HCT116 (cell line): ENCODE measurements at regions not wholly inside any gene's neighbourhood (a gene's known extent, or its start where the extent isn't known, plus 50 kb on each side); places are given as distances from the start of the nearest gene placed in this dataset.

Experiments
- ATAC-seq: fragments of 200-7000 bp; cut with Tn5 transposase; 2 replicates; pipeline ENCODE4 v1.9.1; 2020; ENCODE audit warnings: mild to moderate bottlenecking, moderate library complexity
- BruUV-seq: library from RNA; stranded (reverse); fragments of 400-500 nt; replicated peaks from 2 replicates; lab custom pipeline; 2021; lab: Mats Ljungman, UMichigan
- CTCF ChIA-PET: fragments of 300-600 bp; sonication (Branson Sonifier 250); formaldehyde crosslinking; loops from one replicate; lab custom pipeline; 2021; ENCODE audit warnings: antibody characterized with exemption; lab: Charles Lee
- POLR2A ChIA-PET: fragments of 300-600, 350-600 bp; sonication (Branson Sonifier 250); formaldehyde crosslinking; loops from one replicate; lab custom pipeline; 2021; ENCODE audit warnings: antibody characterized with exemption; lab: Charles Lee
- RAD21 ChIA-PET, 2 experiments: fragments of 300-600 bp; sonication (Branson Sonifier 250); formaldehyde crosslinking; loops; one replicate each; lab custom pipeline; 2023; ENCODE audit warnings: low total read pairs in 2 of 2; ENCODE audit not compliant: uncharacterized antibody in 2 of 2, unreplicated experiment in 2 of 2, low non-redundant PET in 1 of 2; lab: Charles Lee
- DNase-seq: peaks from one replicate; pipeline ENCODE4 v3.0.0-alpha.2; 2010; ENCODE audit warnings: low read depth, low spot score
- H2AFZ ChIP-seq: fragments of 200-600 bp; shearing (Covaris generic), sonication (generic); 2 replicates; pipeline ENCODE4 v1.6.1; 2017; ENCODE audit warnings: low read depth, mixed run types, mixed read lengths, antibody characterized with exemption, low read length; ENCODE audit not compliant: poor library complexity, severe bottlenecking
- H3K27ac ChIP-seq: 2 replicates; pipeline ENCODE4 v1.5.1; 2012; ENCODE audit warnings: low read depth, low read length
- H3K27me3 ChIP-seq: fragments of 200-600 bp; sonication (generic); 2 replicates; pipeline ENCODE4 v1.6.1; 2016; ENCODE audit warnings: mixed run types, low read length, mixed read lengths; ENCODE audit not compliant: insufficient read depth
- H3K36me3 ChIP-seq, 2 experiments: fragments of 200-500 bp in 1 of 2; fragments of 200-600 bp in 1 of 2; sonication (Bioruptor generic) in 1 of 2; sonication (generic) in 1 of 2; 2 replicates each; pipeline versions ENCODE4 v1.5.1 to v1.6.1; 2014 to 2016; ENCODE audit warnings: low read length in 2 of 2, inconsistent platforms in 1 of 2, mixed read lengths in 1 of 2, mixed run types in 1 of 2; ENCODE audit not compliant: insufficient read depth in 2 of 2, control insufficient read depth in 1 of 2
- H3K4me1 ChIP-seq, 2 experiments: fragments of 200-600 bp in 1 of 2; sonication (generic) in 1 of 2; 2 replicates each; pipeline versions ENCODE4 v1.5.1 to v1.6.1; 2012 to 2017; ENCODE audit warnings: low read length in 2 of 2, inconsistent platforms in 1 of 2, mild to moderate bottlenecking in 1 of 2, mixed read lengths in 1 of 2, mixed run types in 1 of 2, moderate library complexity in 1 of 2; ENCODE audit not compliant: insufficient read depth in 2 of 2, control insufficient read depth in 1 of 2
- H3K4me2 ChIP-seq: fragments of 200-600 bp; sonication (generic); 2 replicates; pipeline ENCODE4 v1.6.1; 2017; ENCODE audit warnings: mixed run types, low read length, mixed read lengths
- H3K4me3 ChIP-seq, 2 experiments: fragments of 200-600 bp in 1 of 2; sonication (generic) in 1 of 2; replicated peaks in 1 of 2; 2 replicates each; pipeline ENCODE4 v1.5.1; 2011 to 2016; ENCODE audit warnings: low read length in 2 of 2, control low read depth in 1 of 2, low read depth in 1 of 2, mild to moderate bottlenecking in 1 of 2, mixed read lengths in 1 of 2, mixed run types in 1 of 2
- H3K79me2 ChIP-seq: fragments of 200-600 bp; sonication (generic); 2 replicates; pipeline ENCODE4 v1.6.1; 2017; ENCODE audit warnings: mild to moderate bottlenecking, mixed run types, low read length, moderate library complexity, mixed read lengths; ENCODE audit not compliant: insufficient read depth
- H3K9ac ChIP-seq: fragments of 200-600 bp; sonication (generic); 2 replicates; pipeline ENCODE4 v1.6.1; 2016; ENCODE audit warnings: low read length, mixed read lengths
- H3K9me2 ChIP-seq: fragments of 200-600 bp; sonication (generic), shearing (Covaris generic); 2 replicates; pipeline ENCODE4 v1.6.1; 2017; ENCODE audit warnings: mixed run types, mild to moderate bottlenecking, moderate library complexity; ENCODE audit not compliant: insufficient read depth
- H3K9me3 ChIP-seq, 2 experiments: fragments of 200-500 bp in 1 of 2; fragments of 200-600 bp in 1 of 2; sonication (Bioruptor generic) in 1 of 2; sonication (generic) in 1 of 2; 2 replicates each; pipeline ENCODE4 v1.6.1; 2014 to 2017; ENCODE audit warnings: low read length in 2 of 2, mixed read lengths in 2 of 2, inconsistent platforms in 1 of 2, low read depth in 1 of 2, mild to moderate bottlenecking in 1 of 2, mixed run types in 1 of 2, moderate library complexity in 1 of 2; ENCODE audit not compliant: control insufficient read depth in 1 of 2, insufficient read depth in 1 of 2
- H4K20me1 ChIP-seq: fragments of 200-600 bp; sonication (generic), shearing (Covaris generic); 2 replicates; pipeline ENCODE4 v1.6.1; 2017; ENCODE audit warnings: mixed run types, mild to moderate bottlenecking, moderate library complexity; ENCODE audit not compliant: insufficient read depth
- ATF3 ChIP-seq: IDR thresholded peaks from 2 replicates; pipeline ENCODE4 v1.6.1; 2012
- CEBPB ChIP-seq: IDR thresholded peaks from 2 replicates; pipeline ENCODE4 v1.6.1; 2012; ENCODE audit warnings: low read depth
- CTCF ChIP-seq, 3 experiments: fragments of 200-600 bp in 1 of 3; sonication (generic) in 1 of 3; IDR thresholded peaks in 2 of 3; conservative IDR thresholded peaks in 1 of 3; 2 replicates each; pipeline ENCODE4 v1.5.1; 2012 to 2017; ENCODE audit warnings: low read depth in 2 of 3, low read length in 2 of 3, antibody characterized with exemption in 1 of 3, borderline replicate concordance in 1 of 3, control low read depth in 1 of 3, mild to moderate bottlenecking in 1 of 3, mixed read lengths in 1 of 3, mixed run types in 1 of 3, moderate library complexity in 1 of 3; ENCODE audit not compliant: insufficient read depth in 1 of 3
- EGR1 ChIP-seq: IDR thresholded peaks from 2 replicates; pipeline ENCODE4 v1.6.1; 2012; ENCODE audit warnings: low read depth
- ELF1 ChIP-seq: IDR thresholded peaks from 2 replicates; pipeline ENCODE4 v1.6.1; 2012; ENCODE audit warnings: low read depth, borderline replicate concordance
- EZH2 ChIP-seq: fragments of 200-600 bp; sonication (generic); IDR thresholded peaks from 2 replicates; pipeline ENCODE4 v1.6.1; 2017; ENCODE audit warnings: antibody characterized with exemption, mixed run types
- FOSL1 ChIP-seq: IDR thresholded peaks from 2 replicates; pipeline ENCODE4 v1.6.1; 2012; ENCODE audit warnings: low read depth
- JUND ChIP-seq: IDR thresholded peaks from 2 replicates; pipeline ENCODE4 v1.6.1; 2012
- POLR2A ChIP-seq: IDR thresholded peaks from 2 replicates; pipeline ENCODE4 v1.7.0; 2011; ENCODE audit warnings: borderline replicate concordance; ENCODE audit not compliant: insufficient read depth, insufficient read length; ENCODE audit errors: extremely low read depth
- POLR2AphosphoS5 ChIP-seq: IDR thresholded peaks from 2 replicates; pipeline ENCODE4 v1.6.1; 2011; ENCODE audit warnings: mild to moderate bottlenecking, low read depth, low read length, moderate library complexity
- RAD21 ChIP-seq: IDR thresholded peaks from 2 replicates; pipeline ENCODE4 v1.6.1; 2012; ENCODE audit warnings: low read depth, mild to moderate bottlenecking
- SIN3A ChIP-seq: IDR thresholded peaks from 2 replicates; pipeline ENCODE4 v1.6.1; 2012; ENCODE audit warnings: low read depth
- SP1 ChIP-seq: IDR thresholded peaks from 2 replicates; pipeline ENCODE4 v1.6.1; 2012; ENCODE audit warnings: low read depth
- SRF ChIP-seq: IDR thresholded peaks from 2 replicates; pipeline ENCODE4 v1.6.1; 2012; ENCODE audit warnings: low read depth
- TCF7L2 ChIP-seq: IDR thresholded peaks from 2 replicates; pipeline ENCODE4 v1.7.0; 2011; ENCODE audit warnings: borderline replicate concordance, inconsistent platforms; ENCODE audit not compliant: insufficient read depth, insufficient read length; ENCODE audit errors: extremely low read depth
- YY1 ChIP-seq: IDR thresholded peaks from 2 replicates; pipeline ENCODE4 v1.6.1; 2011; ENCODE audit warnings: low read length, low read depth, moderate library complexity, mild to moderate bottlenecking; ENCODE audit not compliant: insufficient replicate concordance; ENCODE audit errors: extremely low read depth
- ZFX ChIP-seq: fragments of 450-650 bp; IDR thresholded peaks from 2 replicates; pipeline ENCODE4 v1.6.1; 2017
- ZNF274 ChIP-seq: fragments of 200-500 bp; sonication (Bioruptor generic); IDR thresholded peaks from 2 replicates; pipeline ENCODE4 v1.6.1; 2014; ENCODE audit warnings: mild to moderate bottlenecking, low read depth, low read length, inconsistent platforms
- intact Hi-C: fragments of 100-400 bp; cut with micrococcal nuclease; formaldehyde crosslinking; loops from 2 replicates; pipeline ENCODE4 v1.10.0; 2022
- TF ChIP-seq, protein P1 (sequence below): IDR thresholded peaks from 2 replicates; pipeline ENCODE4 v1.6.1; 2012; ENCODE audit warnings: low read depth

- Histone ChIP-seq H3K36me3 (no peaks in the 10 kb centered on the region), H2AFZ (no peak overlapping the region), H4K20me1 (no peaks in the 10 kb centered on the region), H3K9ac (no peak overlapping the region), H3K27ac (no peak overlapping the region), H3K4me1 (no peaks in the 10 kb centered on the region), H3K4me2 (no peak overlapping the region), H3K9me3 (no peaks in the 10 kb centered on the region; a peak in 1 of 4 replicates), H3K9me2 (no peaks in the 10 kb centered on the region), H3K79me2 (no peaks in the 10 kb centered on the region), H3K27me3 (no peaks in the 10 kb centered on the region), H3K4me3 (no peak overlapping the region)
- POLR2A ChIA-PET: no interaction called here
- RAD21 ChIA-PET: no interaction called here
- TF ChIP-seq POLR2AphosphoS5 (no peak), FOSL1 (no peak), YY1 (no peak), ZNF274 (no peak), ELF1 (no peak), POLR2A (no peak), RAD21 (no peak), TCF7L2 (no peak), CEBPB (no peak), SRF (no peak), ZFX (no peak), EZH2 (no peak), SP1 (no peak), JUND (no peak), CTCF (IDR thresholded peaks at IDR 0.05 in 2 of 3, conservative IDR thresholded peaks at IDR 0.05 in 1 of 3; ENCODE audit: borderline replicate concordance in 1 of 3, insufficient read depth in 1 of 3, low read depth in 2 of 3, low read length in 2 of 3) (no peak), ATF3 (no peak), SIN3A (no peak), EGR1 (no peak)
- TF ChIP-seq, protein P1, sequence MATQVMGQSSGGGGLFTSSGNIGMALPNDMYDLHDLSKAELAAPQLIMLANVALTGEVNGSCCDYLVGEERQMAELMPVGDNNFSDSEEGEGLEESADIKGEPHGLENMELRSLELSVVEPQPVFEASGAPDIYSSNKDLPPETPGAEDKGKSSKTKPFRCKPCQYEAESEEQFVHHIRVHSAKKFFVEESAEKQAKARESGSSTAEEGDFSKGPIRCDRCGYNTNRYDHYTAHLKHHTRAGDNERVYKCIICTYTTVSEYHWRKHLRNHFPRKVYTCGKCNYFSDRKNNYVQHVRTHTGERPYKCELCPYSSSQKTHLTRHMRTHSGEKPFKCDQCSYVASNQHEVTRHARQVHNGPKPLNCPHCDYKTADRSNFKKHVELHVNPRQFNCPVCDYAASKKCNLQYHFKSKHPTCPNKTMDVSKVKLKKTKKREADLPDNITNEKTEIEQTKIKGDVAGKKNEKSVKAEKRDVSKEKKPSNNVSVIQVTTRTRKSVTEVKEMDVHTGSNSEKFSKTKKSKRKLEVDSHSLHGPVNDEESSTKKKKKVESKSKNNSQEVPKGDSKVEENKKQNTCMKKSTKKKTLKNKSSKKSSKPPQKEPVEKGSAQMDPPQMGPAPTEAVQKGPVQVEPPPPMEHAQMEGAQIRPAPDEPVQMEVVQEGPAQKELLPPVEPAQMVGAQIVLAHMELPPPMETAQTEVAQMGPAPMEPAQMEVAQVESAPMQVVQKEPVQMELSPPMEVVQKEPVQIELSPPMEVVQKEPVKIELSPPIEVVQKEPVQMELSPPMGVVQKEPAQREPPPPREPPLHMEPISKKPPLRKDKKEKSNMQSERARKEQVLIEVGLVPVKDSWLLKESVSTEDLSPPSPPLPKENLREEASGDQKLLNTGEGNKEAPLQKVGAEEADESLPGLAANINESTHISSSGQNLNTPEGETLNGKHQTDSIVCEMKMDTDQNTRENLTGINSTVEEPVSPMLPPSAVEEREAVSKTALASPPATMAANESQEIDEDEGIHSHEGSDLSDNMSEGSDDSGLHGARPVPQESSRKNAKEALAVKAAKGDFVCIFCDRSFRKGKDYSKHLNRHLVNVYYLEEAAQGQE: no peak
- DNase-seq: no peak
- intact Hi-C loops: no loop called here
- ATAC-seq: no peak
- BruUV-seq: no TSS peak
- CTCF ChIA-PET: no interaction called here
These were observed 1928.8 kb upstream of the CELF4 start for GRCh38 chr18:39494211-39494896.
